ENCODE measurements at regions not wholly inside any gene's neighbourhood (a gene's known extent, or its start where the extent isn't known, plus 50 kb on each side); places are given as distances from the start of the nearest gene placed in this dataset.
"Not testable (repeated sequence)": the region's sequence is repeated elsewhere in the genome, so short reads cannot be mapped to it uniquely, and the experiment has no call there.

GRCh38 chr1:55784941-55785450 is 569.8 kb upstream of the USP24 start:
- H3K4me3 ChIP-seq; DNase-seq (ENCODE audit: low spot score in 2 of 2); H3K4me1 ChIP-seq; H3K27me3 ChIP-seq (ENCODE audit: low read depth); in situ Hi-C loops (cut with MboI; ENCODE audit: low sequenced_read_pairs); H3K36me3 ChIP-seq (replicated peaks); H3K9me3 ChIP-seq: not testable (repeated sequence)

GRCh38 chr1:55781944-55782482 is 566.8 kb upstream of the USP24 start:
- DNase-seq (ENCODE audit: low spot score in 2 of 2) = no peak

GRCh38 chr1:55781003-55781402 is 565.8 kb upstream of the USP24 start:
- no peak for DNase-seq (ENCODE audit: low spot score in 2 of 2)
- in situ Hi-C loops (cut with MboI; ENCODE audit: low sequenced_read_pairs) = no loop called here

More at GRCh38 chr1:55781944-55782482, 566.8 kb upstream of the USP24 start:
- no peaks in the 10 kb centered on the region for H3K27me3 ChIP-seq (ENCODE audit: low read depth)
- no peaks in the 10 kb centered on the region for H3K36me3 ChIP-seq (replicated peaks)
- in situ Hi-C loops (cut with MboI; ENCODE audit: low sequenced_read_pairs) = no loop called here
- no peak overlapping the region for H3K4me3 ChIP-seq
- no peaks in the 10 kb centered on the region for H3K9me3 ChIP-seq
- no peaks in the 10 kb centered on the region for H3K4me1 ChIP-seq

GRCh38 chr1:55777545-55777944 is 562.4 kb upstream of the USP24 start:
- no peaks in the 10 kb centered on the region for H3K27me3 ChIP-seq (ENCODE audit: low read depth)
- in situ Hi-C loops (cut with MboI; ENCODE audit: low sequenced_read_pairs) = no loop called here

More at GRCh38 chr1:55781003-55781402, 565.8 kb upstream of the USP24 start:
- H3K27me3 ChIP-seq (ENCODE audit: low read depth) = no peaks in the 10 kb centered on the region
- no peaks in the 10 kb centered on the region for H3K9me3 ChIP-seq
- H3K4me3 ChIP-seq = no peak overlapping the region
- no peaks in the 10 kb centered on the region for H3K36me3 ChIP-seq (replicated peaks)
- H3K4me1 ChIP-seq = no peaks in the 10 kb centered on the region

GRCh38 chr1:55775007-55775406 is 559.8 kb upstream of the USP24 start:
- no peaks in the 10 kb centered on the region for H3K36me3 ChIP-seq (replicated peaks)

More at GRCh38 chr1:55777545-55777944, 562.4 kb upstream of the USP24 start:
- Histone ChIP-seq H3K4me1 (no peaks in the 10 kb centered on the region), H3K9me3 (no peaks in the 10 kb centered on the region), H3K36me3 (replicated peaks) (no peaks in the 10 kb centered on the region), H3K4me3 (no peak overlapping the region)
- no peak for DNase-seq (ENCODE audit: low spot score in 2 of 2)

GRCh38 chr1:55774446-55774845 is 559.3 kb upstream of the USP24 start:
- Histone ChIP-seq H3K36me3 (replicated peaks) (no peaks in the 10 kb centered on the region), H3K4me1 (no peaks in the 10 kb centered on the region), H3K27me3 (ENCODE audit: low read depth) (no peaks in the 10 kb centered on the region), H3K4me3 (no peak overlapping the region), H3K9me3 (no peaks in the 10 kb centered on the region)
- no peak for DNase-seq (ENCODE audit: low spot score in 2 of 2)
- in situ Hi-C loops (cut with MboI; ENCODE audit: low sequenced_read_pairs) = no loop called here

More at GRCh38 chr1:55775007-55775406, 559.8 kb upstream of the USP24 start:
- H3K4me1 ChIP-seq = no peaks in the 10 kb centered on the region
- in situ Hi-C loops (cut with MboI; ENCODE audit: low sequenced_read_pairs) = no loop called here
- no peaks in the 10 kb centered on the region for H3K27me3 ChIP-seq (ENCODE audit: low read depth)
- H3K4me3 ChIP-seq = no peak overlapping the region
- H3K9me3 ChIP-seq = no peaks in the 10 kb centered on the region
- DNase-seq (ENCODE audit: low spot score in 2 of 2) = no peak

- in situ Hi-C loops (cut with MboI; ENCODE audit: low sequenced_read_pairs) = no loop called here
- no peaks in the 10 kb centered on the region for H3K9me3 ChIP-seq
- no peaks in the 10 kb centered on the region for H3K4me1 ChIP-seq
- DNase-seq (ENCODE audit: low spot score in 2 of 2) = no peak
- H3K36me3 ChIP-seq (replicated peaks) = no peaks in the 10 kb centered on the region
- H3K27me3 ChIP-seq (ENCODE audit: low read depth) = no peaks in the 10 kb centered on the region
- no peak overlapping the region for H3K4me3 ChIP-seq
Measured at GRCh38 chr1:55773211-55773940, 558.2 kb upstream of the USP24 start.

GRCh38 chr1:55768327-55768952 is 553.3 kb upstream of the USP24 start:
- in situ Hi-C loops (cut with MboI; ENCODE audit: low sequenced_read_pairs) = no loop called here
- H3K36me3 ChIP-seq (replicated peaks) = no peaks in the 10 kb centered on the region
- DNase-seq (ENCODE audit: low spot score in 2 of 2) = no peak

GRCh38 chr1:55767171-55767570 is 552.0 kb upstream of the USP24 start:
- in situ Hi-C loops (cut with MboI; ENCODE audit: low sequenced_read_pairs) = no loop called here
- H3K9me3 ChIP-seq = no peaks in the 10 kb centered on the region
- DNase-seq (ENCODE audit: low spot score in 2 of 2) = no peak
- H3K36me3 ChIP-seq (replicated peaks) = no peaks in the 10 kb centered on the region
- H3K27me3 ChIP-seq (ENCODE audit: low read depth) = no peaks in the 10 kb centered on the region
- H3K4me1 ChIP-seq = no peaks in the 10 kb centered on the region
- no peak overlapping the region for H3K4me3 ChIP-seq

More at GRCh38 chr1:55768327-55768952, 553.3 kb upstream of the USP24 start:
- no peaks in the 10 kb centered on the region for H3K27me3 ChIP-seq (ENCODE audit: low read depth)
- H3K9me3 ChIP-seq = no peaks in the 10 kb centered on the region
- no peak overlapping the region for H3K4me3 ChIP-seq
- H3K4me1 ChIP-seq = no peaks in the 10 kb centered on the region

GRCh38 chr1:55765505-55765904 is 550.3 kb upstream of the USP24 start:
- in situ Hi-C loops (cut with MboI; ENCODE audit: low sequenced_read_pairs); H3K36me3 ChIP-seq (replicated peaks): not testable (repeated sequence)

GRCh38 chr1:55751776-55752175 is 536.6 kb upstream of the USP24 start:
- Histone ChIP-seq H3K9me3 (no peaks in the 10 kb centered on the region), H3K4me3 (no peak overlapping the region), H3K27me3 (ENCODE audit: low read depth) (no peaks in the 10 kb centered on the region), H3K36me3 (replicated peaks) (no peaks in the 10 kb centered on the region), H3K4me1 (no peaks in the 10 kb centered on the region)
- in situ Hi-C loops (cut with MboI; ENCODE audit: low sequenced_read_pairs) = no loop called here
- no peak for DNase-seq (ENCODE audit: low spot score in 2 of 2)

More at GRCh38 chr1:55765505-55765904, 550.3 kb upstream of the USP24 start:
- not testable (repeated sequence) for H3K4me1 ChIP-seq; H3K4me3 ChIP-seq; DNase-seq (ENCODE audit: low spot score in 2 of 2); H3K27me3 ChIP-seq (ENCODE audit: low read depth); H3K9me3 ChIP-seq

GRCh38 chr1:55750628-55750995 is 535.4 kb upstream of the USP24 start:
- Histone ChIP-seq H3K36me3 (replicated peaks) (no peaks in the 10 kb centered on the region), H3K27me3 (ENCODE audit: low read depth) (no peaks in the 10 kb centered on the region), H3K4me3 (no peak overlapping the region), H3K4me1 (no peaks in the 10 kb centered on the region), H3K9me3 (no peaks in the 10 kb centered on the region)
- in situ Hi-C loops (cut with MboI; ENCODE audit: low sequenced_read_pairs) = no loop called here
- no peak for DNase-seq (ENCODE audit: low spot score in 2 of 2)

- Histone ChIP-seq H3K36me3 (replicated peaks) (no peaks in the 10 kb centered on the region), H3K4me3 (no peak overlapping the region), H3K27me3 (ENCODE audit: low read depth) (no peaks in the 10 kb centered on the region), H3K9me3 (no peaks in the 10 kb centered on the region), H3K4me1 (no peaks in the 10 kb centered on the region)
- DNase-seq (ENCODE audit: low spot score in 2 of 2) = no peak
- in situ Hi-C loops (cut with MboI; ENCODE audit: low sequenced_read_pairs) = no loop called here
Measured at GRCh38 chr1:55749975-55750627, 534.9 kb upstream of the USP24 start.

GRCh38 chr1:55747408-55747841 is 532.3 kb upstream of the USP24 start:
- H3K9me3 ChIP-seq = no peaks in the 10 kb centered on the region
- H3K4me3 ChIP-seq = no peak overlapping the region
- H3K36me3 ChIP-seq (replicated peaks) = no peaks in the 10 kb centered on the region
- no peaks in the 10 kb centered on the region for H3K27me3 ChIP-seq (ENCODE audit: low read depth)
- no peaks in the 10 kb centered on the region for H3K4me1 ChIP-seq
- in situ Hi-C loops (cut with MboI; ENCODE audit: low sequenced_read_pairs) = no loop called here
- no peak for DNase-seq (ENCODE audit: low spot score in 2 of 2)

Measured in HAP-1 (cell line).